GM04504 (cell line): ENCODE measurements at regions not wholly inside any gene's neighbourhood (a gene's known extent, or its start where the extent isn't known, plus 50 kb on each side); places are given as distances from the start of the nearest gene placed in this dataset.
A peak's percentile ranks its signal among the peaks of the same experiment; 100 is the strongest.

Source experiments
- DNase-seq: peaks from one replicate; pipeline ENCODE4 v3.0.0-alpha.2; 2012; ENCODE audit warnings: low read depth

DNA sequence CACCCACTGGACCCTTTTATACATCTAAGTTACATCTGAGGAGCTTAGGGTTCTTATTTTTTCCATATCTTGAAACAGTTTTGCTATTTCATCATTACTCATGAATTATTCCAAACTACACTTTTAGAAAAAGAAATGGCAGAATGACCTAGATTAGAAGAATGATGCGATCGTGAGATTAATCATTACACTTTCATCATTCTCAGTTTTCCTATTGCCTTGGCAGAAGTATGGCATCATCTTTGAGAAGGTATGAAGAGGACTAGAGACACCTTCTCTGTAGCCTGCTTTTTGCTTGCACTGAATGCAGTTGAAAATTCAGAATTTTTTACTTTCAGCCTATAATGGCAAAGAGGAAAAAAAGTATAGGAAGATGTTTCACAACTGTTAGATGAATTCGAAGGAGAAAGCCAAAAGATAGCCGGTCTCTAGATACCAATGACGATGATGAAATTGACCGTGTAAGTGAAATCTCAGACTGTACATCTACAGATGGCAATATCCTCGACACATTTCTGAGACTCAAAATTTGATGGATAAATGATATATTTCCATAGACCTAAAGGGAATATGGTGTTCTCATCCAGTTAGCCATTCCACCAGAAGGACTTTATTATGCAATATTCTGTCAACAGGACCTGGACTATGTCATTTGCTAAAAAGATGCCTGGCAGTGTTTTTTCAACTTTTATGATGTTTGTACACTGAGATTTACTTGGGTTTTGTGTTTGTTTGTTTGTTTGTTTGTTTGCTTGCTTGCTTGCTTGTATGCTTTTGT, 191.8 kb downstream of the TOMM20 start:
- no peak for DNase-seq

DNA sequence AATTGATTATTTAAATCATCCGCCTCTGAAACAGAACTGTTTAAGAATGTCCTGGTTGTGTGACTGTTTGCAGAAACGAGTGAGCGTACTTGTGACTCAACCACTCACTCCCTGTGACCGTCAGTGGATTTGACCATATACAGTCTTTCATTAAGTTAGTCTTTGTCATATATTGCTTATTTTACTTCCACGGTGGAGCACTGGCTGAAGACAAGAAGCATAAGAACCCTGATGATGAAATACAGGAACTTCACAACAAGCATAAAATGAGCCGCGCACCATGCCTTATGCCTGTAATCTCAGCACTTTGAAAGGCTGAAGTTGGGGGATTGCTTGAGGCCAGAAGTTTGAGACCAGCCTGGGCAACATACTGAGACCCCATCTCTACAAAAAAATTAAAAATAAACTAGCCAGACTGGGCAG, 194.0 kb downstream of the TOMM20 start:
- DNase-seq = no peak

DNA sequence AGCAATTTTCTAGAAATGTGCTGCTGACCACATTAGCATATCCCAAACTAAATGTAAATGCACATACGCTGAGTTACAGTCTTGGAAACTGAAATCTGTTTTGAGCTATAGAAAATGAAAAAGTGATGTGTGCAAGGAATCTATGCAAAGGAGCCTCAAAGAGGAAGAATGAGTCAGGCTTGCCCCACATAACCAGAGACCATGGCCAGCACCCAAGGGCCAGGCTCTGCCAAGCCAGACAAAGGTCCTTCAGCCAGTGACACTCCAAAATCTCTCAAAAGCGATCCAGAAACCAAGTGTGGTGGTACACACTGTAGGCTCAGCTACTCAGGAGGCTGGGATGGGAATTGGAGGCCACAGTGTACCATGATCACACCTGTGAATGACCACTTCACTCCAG, 195.2 kb downstream of the TOMM20 start:
- no peak for DNase-seq

DNA sequence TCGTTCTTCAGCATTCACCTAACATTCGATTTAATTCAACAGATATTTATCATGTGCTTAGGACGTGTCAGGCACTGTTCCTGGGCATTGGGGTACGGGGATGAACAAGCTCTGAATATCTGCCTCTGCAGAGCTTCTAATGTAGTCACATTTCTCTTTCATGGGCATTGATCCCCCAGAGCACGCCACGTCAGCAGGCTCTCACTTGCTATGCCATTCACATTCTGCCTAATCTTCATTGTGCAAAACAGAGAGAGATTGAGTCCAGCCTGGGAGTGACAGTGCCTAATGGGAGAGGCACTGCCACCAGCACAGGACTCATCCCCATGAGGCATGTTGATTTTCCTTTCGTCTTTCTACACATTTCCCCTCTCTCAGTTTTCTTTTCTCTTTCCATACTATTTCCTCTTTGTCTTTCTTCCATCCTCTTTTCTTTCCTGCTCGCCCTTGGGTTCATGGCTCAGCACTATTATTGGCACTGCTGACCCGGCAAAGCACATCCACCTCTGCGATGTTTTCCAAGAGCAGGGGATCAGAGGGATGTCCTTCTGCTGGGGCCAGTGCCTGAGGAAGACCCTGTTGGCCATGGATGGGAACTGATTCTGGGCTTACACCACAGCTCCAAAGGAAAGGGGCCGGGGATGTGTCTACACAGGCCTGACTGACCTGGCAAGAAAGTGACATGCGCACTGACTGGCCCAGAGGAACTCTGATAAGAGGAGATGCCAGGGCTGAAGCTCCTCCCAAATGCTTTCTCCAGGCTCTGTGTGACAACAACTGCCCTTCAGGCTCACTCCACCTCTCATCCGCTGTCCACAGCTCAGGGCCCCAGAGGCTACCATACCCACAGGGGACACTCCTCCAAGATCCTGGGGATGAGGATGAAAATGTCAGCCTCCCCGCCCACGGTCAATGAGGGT, 195.9 kb downstream of the TOMM20 start:
- no peak for DNase-seq

DNA sequence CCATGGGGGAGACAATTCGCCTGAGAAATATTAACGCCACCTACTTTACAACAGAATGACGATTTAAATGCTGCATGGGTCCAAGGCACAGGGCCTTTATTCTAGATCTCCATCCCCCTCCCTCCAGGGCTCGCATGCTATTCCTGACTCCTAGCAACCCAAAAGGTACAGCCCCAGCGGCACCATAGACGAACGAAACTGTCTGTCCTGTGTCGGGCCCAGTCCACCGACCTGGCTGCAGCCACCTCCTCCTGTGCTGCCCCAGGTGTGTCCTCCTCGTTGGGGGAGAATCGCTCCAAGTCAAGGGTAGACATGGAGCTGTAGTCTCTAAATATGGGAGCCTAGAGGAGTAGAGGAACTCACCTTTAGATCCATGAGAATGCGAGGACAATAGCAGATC, 196.5 kb downstream of the TOMM20 start:
- DNase-seq = no peak

DNA sequence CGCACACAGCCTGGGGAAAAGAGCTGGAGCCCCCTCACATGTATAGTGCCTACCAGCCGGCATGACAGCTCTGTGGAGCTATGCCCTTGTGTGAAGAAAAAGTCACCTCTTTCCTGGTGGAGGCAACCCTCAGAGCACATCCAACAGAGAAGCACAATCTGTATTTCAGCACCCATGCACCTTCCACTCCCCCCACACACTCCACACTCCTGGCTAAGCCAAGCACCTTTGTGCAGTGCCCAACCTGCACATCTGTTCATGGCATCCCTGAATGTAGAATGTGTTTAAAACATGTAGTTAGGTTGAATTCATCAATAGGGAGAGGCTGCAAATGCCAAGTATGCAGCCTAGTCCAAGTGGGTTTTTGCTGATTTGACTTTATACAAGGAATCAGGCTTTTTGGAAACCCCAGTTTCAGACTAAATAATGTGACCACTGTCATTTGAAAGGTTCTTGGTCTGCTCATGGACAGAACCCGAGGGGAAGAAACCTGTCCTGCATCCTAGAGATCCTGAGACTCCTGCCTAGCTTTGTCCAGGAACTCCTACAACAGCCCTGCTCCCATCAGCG, 197.1 kb downstream of the TOMM20 start:
- no peak for DNase-seq

DNA sequence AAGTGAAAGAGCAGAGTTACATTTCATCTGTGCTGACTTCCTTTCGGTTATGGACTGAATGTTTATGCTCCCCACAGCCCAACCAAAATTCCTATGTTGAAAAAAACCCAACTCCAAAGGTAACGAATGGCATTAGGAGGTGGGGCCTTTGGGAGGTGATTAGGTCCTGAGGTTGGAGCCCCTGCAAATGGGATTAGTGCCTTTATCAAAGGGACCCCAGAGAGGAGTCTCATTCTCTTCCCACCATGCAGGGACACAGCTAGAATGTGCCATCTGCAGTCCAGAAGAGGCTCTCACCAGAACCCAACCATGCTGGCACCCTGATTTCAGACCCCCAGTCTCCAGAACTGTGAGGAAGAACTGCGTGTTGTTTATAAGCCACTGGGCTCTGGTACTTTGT, 199.3 kb downstream of the TOMM20 start:
- DNase-seq = no peak

DNA sequence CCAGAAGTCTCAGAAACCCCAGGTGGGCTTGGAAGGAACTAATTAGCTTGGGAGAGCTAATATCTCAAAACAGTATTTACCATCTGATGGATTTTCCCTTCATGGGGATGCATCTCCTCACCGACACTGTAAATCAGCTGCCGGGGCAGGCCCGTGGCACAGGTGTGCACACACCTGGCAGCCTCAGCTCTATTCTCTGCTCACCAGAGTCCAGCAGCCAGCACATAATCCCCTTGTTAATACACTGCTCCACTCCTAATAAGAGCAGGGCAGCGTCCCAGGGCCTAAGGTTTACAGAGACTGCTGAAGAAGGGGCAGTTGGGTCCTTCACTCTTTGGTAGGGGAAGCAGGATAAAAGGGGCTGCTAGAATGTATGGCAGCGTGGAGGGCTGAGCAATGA, 200.0 kb downstream of the TOMM20 start:
- no peak for DNase-seq

DNA sequence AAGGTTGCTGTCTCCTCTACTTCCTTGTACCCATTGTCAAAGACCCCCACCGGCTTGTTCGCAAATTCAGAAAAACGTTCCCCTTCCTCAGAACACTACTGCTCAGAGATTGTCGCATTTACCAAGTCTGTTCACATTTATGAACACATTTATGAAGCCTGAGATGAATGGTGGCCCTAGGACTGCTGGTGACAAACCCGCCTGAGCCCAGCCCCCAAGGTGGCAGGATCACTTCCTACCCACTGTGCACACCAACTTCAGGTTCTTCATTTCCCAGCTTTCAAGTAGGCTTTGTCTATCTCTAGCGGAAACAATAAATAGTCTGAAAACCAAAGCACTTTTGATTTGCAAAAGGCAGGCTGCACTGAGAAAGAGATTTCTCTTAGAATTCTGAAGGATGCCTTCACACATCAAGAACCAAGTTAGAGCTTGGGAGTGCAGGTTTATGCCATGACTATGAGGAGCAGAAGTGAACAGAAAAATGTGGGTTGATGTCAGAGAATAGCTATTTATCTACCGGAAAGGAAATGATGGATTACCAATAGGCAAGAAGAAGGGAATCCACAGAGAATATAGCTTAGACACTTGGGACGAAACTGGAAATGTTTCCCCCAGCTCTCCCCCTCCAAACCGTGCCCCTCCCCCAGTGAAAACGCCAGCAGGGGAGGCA, 200.5 kb downstream of the TOMM20 start:
- no peak for DNase-seq

DNA sequence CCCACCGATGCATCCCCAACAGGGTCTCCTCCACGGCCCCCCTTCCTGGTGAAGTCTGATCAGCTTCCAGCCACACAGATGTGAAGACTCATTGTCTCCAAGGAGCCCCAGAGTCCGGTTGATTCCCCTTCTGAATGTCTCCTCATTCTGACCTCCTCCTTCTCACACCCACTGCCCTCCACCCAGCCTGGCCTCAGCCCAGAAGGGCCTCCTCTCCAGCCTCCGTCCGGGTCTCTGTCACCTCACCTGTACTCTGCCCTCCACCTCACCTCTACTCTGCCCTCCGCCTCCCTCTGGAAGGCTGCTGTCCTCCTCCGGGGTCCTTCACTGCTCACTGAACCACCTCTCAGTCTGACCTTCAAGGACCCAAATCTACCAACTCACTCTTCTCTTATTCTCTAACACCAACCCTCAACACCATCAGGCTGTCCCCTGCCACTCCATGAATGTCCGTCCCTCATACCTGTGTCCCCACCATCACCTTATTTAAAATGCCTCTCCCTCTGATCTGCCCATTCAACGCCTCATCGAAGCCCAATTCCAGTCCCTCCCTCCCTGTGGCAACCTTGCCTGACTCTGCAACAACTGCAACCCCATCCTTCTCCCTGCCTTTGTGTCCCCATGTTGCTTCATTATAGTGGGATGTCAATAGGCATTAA, 201.2 kb downstream of the TOMM20 start:
- DNase-seq = no peak

DNA sequence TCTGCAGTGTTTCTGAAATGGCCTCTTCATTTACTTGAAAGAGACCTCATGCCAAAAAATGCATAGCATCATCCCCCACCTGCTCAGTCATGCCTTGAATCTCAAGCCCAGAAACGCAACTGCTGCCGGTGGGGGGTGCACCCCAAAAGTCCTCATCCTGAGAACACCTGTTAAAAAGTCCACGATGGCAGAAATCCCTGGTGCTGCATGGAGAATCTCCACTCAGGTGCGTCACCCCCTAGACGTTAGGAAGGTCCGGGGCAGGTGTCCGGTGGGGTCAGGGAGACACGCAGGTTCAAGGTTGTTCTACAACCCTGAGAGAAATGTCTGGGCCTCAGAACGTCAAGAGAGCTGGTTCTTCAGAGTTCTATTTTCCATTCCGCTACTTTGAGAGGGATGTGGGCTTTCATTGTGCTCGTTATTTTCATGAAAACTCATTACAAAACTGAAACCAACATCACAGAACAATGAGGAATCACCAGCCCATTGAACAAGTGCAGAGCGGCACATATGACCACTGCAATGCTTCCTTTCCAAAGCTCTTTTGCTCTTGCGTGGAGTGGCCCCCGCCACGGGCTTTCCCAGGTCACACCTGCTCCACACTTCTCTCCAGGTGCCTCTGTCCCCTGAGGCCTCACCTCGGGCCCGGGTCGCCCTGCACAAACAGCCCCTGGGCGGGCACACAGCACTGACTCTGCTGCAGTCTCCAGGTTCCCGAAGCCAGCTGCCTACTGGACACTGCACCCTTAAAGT, 201.9 kb downstream of the TOMM20 start:
- no peak for DNase-seq

DNA sequence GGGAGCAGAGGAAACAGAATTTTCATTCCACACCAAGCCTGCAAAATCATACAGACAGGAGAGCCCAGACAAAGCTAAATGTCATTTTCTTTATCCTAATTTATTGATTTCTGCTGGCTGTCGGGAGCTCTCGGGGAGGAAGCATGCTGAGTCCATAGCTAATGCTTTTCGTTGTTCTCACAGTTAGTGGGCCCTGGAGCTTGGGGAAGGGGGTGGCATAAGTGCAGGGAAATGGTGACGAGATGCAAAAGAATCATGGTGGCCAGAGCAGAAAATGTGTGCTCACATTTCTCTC, 202.4 kb downstream of the TOMM20 start:
- no peak for DNase-seq

DNA sequence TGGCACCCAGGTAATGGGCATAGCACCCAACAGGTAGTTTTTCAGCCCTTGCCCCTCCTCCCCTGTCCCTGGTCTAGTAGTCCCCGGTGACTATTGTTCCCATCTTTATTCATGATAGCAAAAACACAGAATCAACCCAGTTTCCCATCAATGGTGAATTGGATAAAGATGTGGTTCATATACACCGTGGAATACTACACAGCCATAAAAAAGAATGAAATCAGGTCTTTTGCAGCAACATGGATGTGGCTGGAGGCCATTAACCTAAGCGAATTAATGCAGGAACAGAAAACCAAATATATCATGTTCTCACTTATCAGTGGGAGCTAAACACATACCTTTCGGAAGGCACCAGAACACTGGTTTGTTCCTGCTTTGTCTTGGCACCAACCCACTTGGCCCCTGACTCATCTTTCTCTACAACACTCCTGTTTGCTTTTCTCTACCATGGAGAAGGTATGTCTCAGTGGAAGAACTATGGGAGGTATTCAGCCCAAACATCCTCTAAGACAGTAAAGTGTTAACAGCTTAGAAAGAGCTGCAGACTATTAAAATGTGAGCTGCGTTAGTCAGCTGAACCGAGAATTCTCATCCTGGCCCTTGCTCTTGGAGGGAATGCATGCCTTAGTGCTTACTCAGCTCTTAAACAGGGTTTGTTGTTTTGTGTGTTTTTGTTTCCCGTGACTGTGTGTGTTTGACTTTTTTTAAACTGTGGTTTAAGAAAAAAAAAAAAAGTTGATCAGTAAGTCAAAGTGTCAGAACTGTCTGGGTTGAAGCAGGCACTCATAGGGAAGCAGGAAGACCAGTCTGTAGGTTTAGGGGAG, 203.0 kb downstream of the TOMM20 start:
- DNase-seq = peak; percentile 98

DNA sequence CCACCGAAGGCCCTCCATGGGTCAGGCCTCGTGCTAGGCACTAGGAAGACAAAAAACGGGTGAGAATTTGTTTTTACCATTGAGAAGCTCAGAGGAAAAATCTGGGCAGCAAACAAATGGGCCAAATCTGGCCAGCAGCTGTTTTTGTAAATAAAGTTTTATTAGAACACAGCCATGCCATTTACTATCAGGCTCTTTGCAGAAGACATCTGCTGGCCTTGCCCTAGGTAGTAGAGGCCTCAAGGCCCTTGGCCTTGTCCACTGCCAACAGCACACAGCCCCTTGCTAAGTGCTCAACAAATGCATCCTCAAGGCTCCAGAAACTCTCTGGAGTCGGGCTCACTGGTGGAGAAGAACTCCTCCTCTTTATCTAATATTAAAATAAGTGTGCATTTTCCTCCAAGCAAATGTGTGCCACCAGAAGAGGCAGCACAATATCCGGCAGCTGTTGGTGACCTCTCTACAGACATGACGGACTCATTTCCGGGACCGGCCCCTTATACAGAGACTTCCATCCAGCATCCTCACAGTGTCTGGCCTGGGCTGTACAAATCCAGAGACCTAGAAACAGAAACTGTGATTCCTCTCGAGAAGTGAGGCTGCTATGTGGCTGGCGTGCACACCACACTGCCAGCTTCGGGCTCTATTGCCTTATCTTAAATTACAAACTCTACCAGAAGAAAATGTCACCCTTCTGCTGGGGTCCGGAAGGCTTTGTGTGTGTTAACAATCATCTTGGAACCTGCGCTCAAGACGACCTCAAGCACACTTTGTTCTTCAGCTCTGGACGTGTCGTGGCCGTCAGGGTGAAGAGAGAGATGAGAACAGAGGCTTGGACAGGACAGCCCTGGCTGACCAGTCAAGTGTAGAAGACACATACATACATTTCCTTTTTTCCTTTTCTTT, 203.9 kb downstream of the TOMM20 start:
- DNase-seq = no peak

DNA sequence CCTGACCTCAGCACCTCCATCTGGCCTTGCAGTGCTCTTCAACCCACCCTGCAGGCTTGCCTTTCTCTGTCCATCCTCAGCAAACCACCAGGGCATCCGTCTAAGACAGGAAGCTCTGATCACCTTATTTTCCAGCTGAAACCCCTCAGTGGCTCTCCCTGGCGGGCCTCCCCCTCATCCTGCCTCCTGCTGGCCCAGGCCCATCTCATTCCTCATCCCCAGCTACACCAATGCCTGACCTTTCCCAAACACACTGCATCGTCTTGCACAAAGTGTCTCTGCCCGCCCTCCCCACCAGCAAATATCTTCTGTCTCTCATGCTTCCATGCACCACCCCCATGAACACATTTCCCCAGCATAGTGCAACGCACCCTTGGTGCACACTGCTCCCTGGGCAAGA, 205.0 kb downstream of the TOMM20 start:
- DNase-seq = no peak

DNA sequence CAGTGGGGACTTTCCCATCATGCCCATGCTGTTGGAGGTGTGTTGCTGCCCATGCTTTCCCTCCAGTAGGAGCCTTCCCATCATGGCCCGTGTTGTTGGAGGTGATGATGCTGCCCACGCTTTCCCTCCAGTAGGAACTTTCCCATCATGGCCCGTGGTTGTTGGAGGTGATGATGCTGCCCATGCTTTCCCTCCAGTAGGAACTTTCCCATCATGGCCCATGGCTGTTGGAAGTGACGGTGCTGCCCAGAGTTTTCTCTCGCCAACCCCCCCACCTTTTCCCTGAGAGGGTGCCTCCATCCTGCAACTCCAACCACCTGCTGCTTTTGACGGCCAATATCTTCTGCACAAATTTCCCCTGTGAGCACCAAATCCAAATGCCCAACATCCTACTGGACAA, 205.7 kb downstream of the TOMM20 start:
- DNase-seq = no peak

DNA sequence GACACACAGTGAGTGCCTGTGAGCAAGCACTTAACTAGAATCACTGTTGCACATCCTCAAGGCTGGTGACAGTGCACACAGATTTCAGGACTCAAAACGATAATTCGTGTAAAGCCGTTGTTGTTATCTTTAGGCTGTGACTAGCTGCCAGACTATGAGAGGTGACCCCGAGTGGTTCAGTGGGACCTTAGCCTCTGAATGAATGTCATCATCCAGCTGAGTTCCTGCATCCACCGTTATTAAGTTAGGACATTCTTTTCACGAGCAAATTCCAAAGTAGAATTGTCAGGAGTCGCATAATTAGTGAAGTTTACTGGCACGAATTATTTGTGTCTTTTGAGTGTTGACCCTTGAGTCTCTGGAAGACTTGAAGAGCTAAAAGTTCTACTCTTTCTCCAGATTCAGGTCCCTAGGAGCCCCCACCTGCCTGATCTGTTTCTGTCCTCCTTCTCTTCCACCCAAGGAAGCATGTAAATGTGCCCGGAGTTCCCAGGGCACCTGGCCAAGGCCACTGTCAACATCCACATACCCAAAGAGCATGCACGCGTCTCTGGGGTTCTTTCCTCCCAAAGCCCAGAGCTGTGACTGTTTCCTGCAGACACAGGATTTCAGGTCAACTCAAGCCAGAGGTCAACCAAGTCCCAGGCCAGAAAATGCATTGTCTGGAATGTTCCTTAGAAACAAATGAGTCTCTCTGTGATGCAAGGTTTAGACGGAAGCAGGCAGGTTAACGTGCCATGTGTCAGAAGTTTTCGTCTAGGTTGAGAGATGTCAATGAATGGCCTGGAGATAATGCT, 207.2 kb downstream of the TOMM20 start:
- DNase-seq = peak; percentile 49

DNA sequence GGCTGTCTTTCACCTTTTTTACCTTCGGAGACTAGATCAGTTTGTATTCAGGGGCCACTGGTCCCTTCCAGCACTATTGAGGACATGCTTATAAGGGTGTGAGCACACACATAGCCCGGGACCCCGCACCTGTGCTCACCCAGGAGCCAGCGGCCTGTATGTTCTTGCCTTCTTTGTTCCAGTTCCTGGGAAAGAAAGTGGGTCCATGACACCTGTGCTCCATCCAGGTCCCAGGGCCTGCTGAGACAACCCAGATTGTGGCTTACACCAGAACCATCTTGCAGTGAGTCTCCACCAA, 207.8 kb downstream of the TOMM20 start:
- no peak for DNase-seq
